Heart right ventricle (tissue), 16 donors: ENCODE measurements at regions not wholly inside any gene's neighbourhood (a gene's known extent, or its start where the extent isn't known, plus 50 kb on each side); places are given as distances from the start of the nearest gene placed in this dataset.
A peak's percentile ranks its signal among the peaks of the same experiment; 100 is the strongest.

ENCODE experiments used
- ATAC-seq, 8 donors: fragments of 200-7000 bp; cut with Tn5 transposase; one replicate each; pipeline ENCODE4 v1.9.1; 2020; ENCODE audit warnings: mild to moderate bottlenecking in 8 of 8, moderate library complexity in 8 of 8, moderate number of reproducible peaks in 1 of 8
- DNase-seq, 2 donors: peaks; one replicate each; pipeline ENCODE4 v3.0.0-alpha.2; 2020
- H3K27ac ChIP-seq, 10 donors: fragments of 200-600 bp; sonication (generic) in 2 of 10; one replicate each; pipeline versions ENCODE4 v1.5.0 to v1.8.0; 2020 to 2022; ENCODE audit warnings: mild to moderate bottlenecking in 3 of 10
- H3K27me3 ChIP-seq, 7 donors: fragments of 200-600 bp; one replicate each; pipeline ENCODE4 v1.8.0; 2021 to 2022; ENCODE audit warnings: mild to moderate bottlenecking in 2 of 7
- H3K36me3 ChIP-seq, 9 donors: fragments of 200-600 bp; sonication (generic) in 1 of 9; one replicate each; pipeline versions ENCODE4 v1.5.0 to v1.8.0; 2020 to 2022; ENCODE audit warnings: mild to moderate bottlenecking in 2 of 9
- H3K4me1 ChIP-seq, 9 donors: fragments of 200-600 bp; sonication (generic) in 1 of 9; one replicate each; pipeline versions ENCODE4 v1.5.0 to v1.8.0; 2020 to 2022; ENCODE audit warnings: mild to moderate bottlenecking in 4 of 9
- H3K4me3 ChIP-seq, 10 donors: fragments of 200-600 bp; sonication (generic) in 2 of 10; one replicate each; pipeline versions ENCODE4 v1.5.0 to v1.8.0; 2020 to 2022; ENCODE audit warnings: mild to moderate bottlenecking in 7 of 10, moderate library complexity in 2 of 10
- H3K9me3 ChIP-seq, 11 donors: fragments of 200-600 bp in 10 of 11; sonication (generic) in 2 of 11; one replicate each; pipeline versions ENCODE4 v1.5.0 to v1.8.0; 2013 to 2022; ENCODE audit warnings: mild to moderate bottlenecking in 2 of 11, control low read depth in 1 of 11, moderate library complexity in 1 of 11
- CTCF ChIP-seq, 9 donors: fragments of 200-600 bp; sonication (generic) in 2 of 9; IDR thresholded peaks; one replicate each; pipeline versions ENCODE4 v1.5.0 to v1.8.0; 2021 to 2022; ENCODE audit warnings: antibody characterized with exemption in 9 of 9, mild to moderate bottlenecking in 5 of 9, moderate library complexity in 1 of 9
- WGBS, 2 donors: extraction: QIAGEN DNeasy Blood & Tissue Kit; methylation state at CpG; one replicate each; pipeline ENCODE4 v1.1.7; 2013; ENCODE audit warnings: inconsistent platforms in 1 of 2; 5-methylcytosine and 5-hydroxymethylcytosine counted together
- intact Hi-C, 10 donors: fragments of 100-400 bp; cut with DNase I; formaldehyde crosslinking; loops; one replicate each; pipeline versions ENCODE4 v1.11.1 to v1.14.2; 2022
- donor health status: Arrhythmogenic right ventricular cardiomyopathy.
- donor health status: ischemic (EF 13 %, LVEDD 7.1; RV severe dilation, severe dysfunction).
- donor health status: healthy with polysubstance abuse.
- donor health status: DM: no; HTN: yes; CAD: no.
- donor health status: DM: no; HTN: no; CAD: no.
- donor health status: ischemic (EF 25% LVEDD 6.9; RV normal size, moderate dysfunction).
- donor health status: ischemic (EF 25% LVEDD 5.7; RV mildly dilated, moderate dysfunction).
- donor health status: healthy.
- donor health status: DM: yes; HTN: yes; CAD: no.
- donor health status: Ischemic cardiomyopathy.
- donor health status: ischemic (EF 35%, LVEDD 5.7; RV mildly dilated, moderate dysfunction).
- donor health status: nonischemic (EF 11% LVEDD 7.7; RV severe dilation, severe dysfunction).
- donor health status: DM: yes; HTN: yes; CAD: no.
- donor health status: PGD.
- donor health status: ischemic (EF 29% LVEDD 5.4; RV normal size, mild dysfunction).
- donor health status: nonischemic (EF 23%, LVEDD 6.1; RV moderate dilation, normal function).

GRCh38 chr14:85242666-85243065 is 287.3 kb upstream of the FLRT2 start:
- H3K4me1 ChIP-seq: peaks cover 0 to 14% (median 7%) of the 10 kb centered on the region in 9 donors
- H3K36me3 ChIP-seq: no peaks in the 10 kb centered on the region
- TF ChIP-seq CTCF (IDR thresholded peaks at IDR 0.05): no peak
- ATAC-seq (no peak), DNase-seq (no peak)
- no peak overlapping the region for H3K27ac ChIP-seq
- no peaks in the 10 kb centered on the region for H3K27me3 ChIP-seq
- intact Hi-C loops: no loop called here
- 52 to 53% methylated on average over 4 of the region's 4 CpGs for WGBS, 2 donors
- H3K9me3 ChIP-seq: no peaks in the 10 kb centered on the region
- no peak overlapping the region for H3K4me3 ChIP-seq

DNA sequence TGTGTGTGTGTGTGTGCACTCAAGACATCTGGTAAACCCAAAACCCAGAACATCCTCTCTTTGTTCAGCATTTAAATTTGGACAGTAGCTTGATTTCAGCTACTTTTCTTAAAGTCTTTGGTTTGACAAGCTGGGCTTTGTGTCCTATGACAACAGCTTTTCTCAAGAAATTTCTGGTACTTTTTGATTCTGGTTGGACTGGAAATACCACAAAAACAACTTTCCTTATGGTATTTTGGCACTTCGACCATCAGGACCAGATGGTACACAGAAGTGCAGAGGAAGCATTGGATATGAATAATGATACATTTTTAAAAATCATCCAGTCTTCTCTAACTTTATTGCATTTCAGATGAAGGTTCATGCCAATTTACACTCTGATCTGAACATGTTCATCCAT is 286.6 kb upstream of the FLRT2 start:
- 76 to 77% methylated on average over 1 of the region's 1 CpG for WGBS, 2 donors
- no peaks in the 10 kb centered on the region for H3K9me3 ChIP-seq
- no peaks in the 10 kb centered on the region for H3K27me3 ChIP-seq
- no peak overlapping the region for H3K27ac ChIP-seq
- no peak overlapping the region for H3K4me3 ChIP-seq
- TF ChIP-seq CTCF (IDR thresholded peaks at IDR 0.05): no peak
- H3K4me1 ChIP-seq: peaks cover 0 to 14% (median 7%) of the 10 kb centered on the region in 9 donors
- no peak for ATAC-seq
- intact Hi-C loops: no loop called here
- DNase-seq: no peak
- no peaks in the 10 kb centered on the region for H3K36me3 ChIP-seq

- WGBS, 2 donors: 96 to 98% methylated on average over 3 of the region's 3 CpGs
- H3K27ac ChIP-seq: no peak overlapping the region
- H3K4me3 ChIP-seq: no peak overlapping the region
- TF ChIP-seq CTCF (IDR thresholded peaks at IDR 0.05): no peak
- H3K4me1 ChIP-seq: peaks cover 0 to 10% (median 0%) of the 10 kb centered on the region in 9 donors
- no peaks in the 10 kb centered on the region for H3K27me3 ChIP-seq
- no peaks in the 10 kb centered on the region for H3K9me3 ChIP-seq
- no peaks in the 10 kb centered on the region for H3K36me3 ChIP-seq
- intact Hi-C loops: no loop called here
- ATAC-seq: no peak
- no peak for DNase-seq
These were observed 282.9 kb upstream of the FLRT2 start for GRCh38 chr14:85247071-85247470.

GRCh38 chr14:85248881-85249635 is 280.9 kb upstream of the FLRT2 start:
- peaks cover 0 to 8% (median 0%) of the 10 kb centered on the region in 9 donors for H3K4me1 ChIP-seq
- no peak for TF ChIP-seq CTCF (IDR thresholded peaks at IDR 0.05)
- intact Hi-C loops: no loop called here
- 71 to 72% methylated on average over 4 of the region's 4 CpGs for WGBS, 2 donors
- H3K36me3 ChIP-seq: no peaks in the 10 kb centered on the region
- H3K27me3 ChIP-seq: no peaks in the 10 kb centered on the region
- H3K9me3 ChIP-seq: no peaks in the 10 kb centered on the region
- peak in 1 of 8 donors; percentile 42 for ATAC-seq
- H3K4me3 ChIP-seq: no peak overlapping the region
- no peak for DNase-seq
- H3K27ac ChIP-seq: no peak overlapping the region
